Suprapubic skin (tissue), 4 donors: ENCODE measurements at regions not wholly inside any gene's neighbourhood (a gene's known extent, or its start where the extent isn't known, plus 50 kb on each side); places are given as distances from the start of the nearest gene placed in this dataset.

Experiments
- EP300 ChIP-seq: sonication (generic); formaldehyde crosslinking; IDR thresholded peaks from one replicate; pipeline ENCODE4 v1.6.1; 2017; ENCODE audit warnings: antibody characterized with exemption
- POLR2A ChIP-seq, 2 donors: fragments of 450-650 bp; IDR thresholded peaks; one replicate each; pipeline ENCODE4 v1.6.1; 2017; ENCODE audit warnings: antibody characterized with exemption in 2 of 2, mild to moderate bottlenecking in 2 of 2, moderate library complexity in 2 of 2
- POLR2AphosphoS5 ChIP-seq, 3 donors: sonication (generic); formaldehyde crosslinking; IDR thresholded peaks; one replicate each; pipeline ENCODE4 v1.6.1; 2017; ENCODE audit warnings: antibody characterized with exemption in 3 of 3
- TF ChIP-seq, protein P1 (sequence below), 2 donors: fragments of 200-600 bp in 1 of 2; fragments of 450-650 bp in 1 of 2; sonication (generic) in 1 of 2; IDR thresholded peaks; one replicate each; pipeline ENCODE4 v1.5.1; 2016 to 2019; ENCODE audit warnings: antibody characterized with exemption in 2 of 2, mild to moderate bottlenecking in 1 of 2, moderate library complexity in 1 of 2

DNA sequence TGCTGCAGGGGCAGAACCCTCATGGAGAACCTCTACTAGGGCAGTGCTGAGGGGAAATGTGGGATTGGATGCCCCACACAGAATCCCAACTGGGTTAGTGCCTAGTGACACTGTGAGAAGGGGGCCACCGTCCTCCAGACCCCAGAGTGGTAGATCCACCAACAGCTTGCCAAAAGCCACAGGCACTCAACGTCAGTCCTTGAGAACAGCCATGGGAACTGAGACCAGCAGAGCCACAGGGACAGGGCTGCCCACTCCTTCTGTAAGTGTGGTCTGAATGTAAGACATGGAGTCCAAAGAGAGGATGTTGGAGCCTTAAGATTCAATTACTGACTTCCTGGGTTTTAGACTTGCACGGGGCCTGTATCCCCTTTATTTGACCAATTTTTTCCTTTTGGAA, 1451.5 kb downstream of the SI start:
- TF ChIP-seq, protein P1, sequence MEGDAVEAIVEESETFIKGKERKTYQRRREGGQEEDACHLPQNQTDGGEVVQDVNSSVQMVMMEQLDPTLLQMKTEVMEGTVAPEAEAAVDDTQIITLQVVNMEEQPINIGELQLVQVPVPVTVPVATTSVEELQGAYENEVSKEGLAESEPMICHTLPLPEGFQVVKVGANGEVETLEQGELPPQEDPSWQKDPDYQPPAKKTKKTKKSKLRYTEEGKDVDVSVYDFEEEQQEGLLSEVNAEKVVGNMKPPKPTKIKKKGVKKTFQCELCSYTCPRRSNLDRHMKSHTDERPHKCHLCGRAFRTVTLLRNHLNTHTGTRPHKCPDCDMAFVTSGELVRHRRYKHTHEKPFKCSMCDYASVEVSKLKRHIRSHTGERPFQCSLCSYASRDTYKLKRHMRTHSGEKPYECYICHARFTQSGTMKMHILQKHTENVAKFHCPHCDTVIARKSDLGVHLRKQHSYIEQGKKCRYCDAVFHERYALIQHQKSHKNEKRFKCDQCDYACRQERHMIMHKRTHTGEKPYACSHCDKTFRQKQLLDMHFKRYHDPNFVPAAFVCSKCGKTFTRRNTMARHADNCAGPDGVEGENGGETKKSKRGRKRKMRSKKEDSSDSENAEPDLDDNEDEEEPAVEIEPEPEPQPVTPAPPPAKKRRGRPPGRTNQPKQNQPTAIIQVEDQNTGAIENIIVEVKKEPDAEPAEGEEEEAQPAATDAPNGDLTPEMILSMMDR (IDR thresholded peaks at IDR 0.05) = no peak
- no peak for TF ChIP-seq EP300
- no peak for TF ChIP-seq POLR2A (IDR thresholded peaks at IDR 0.05)
- TF ChIP-seq POLR2AphosphoS5 (IDR thresholded peaks at IDR 0.05) = no peak
